H1 (cell line): ENCODE measurements at regions not wholly inside any gene's neighbourhood (a gene's known extent, or its start where the extent isn't known, plus 50 kb on each side); places are given as distances from the start of the nearest gene placed in this dataset.

Experiments used
- ASH2L ChIP-seq: fragments of 200-600, 300-600 bp; sonication (generic); IDR thresholded peaks from one replicate; pipeline ENCODE4 v1.7.1; 2017; ENCODE audit warnings: low read length
- ATF3 ChIP-seq: IDR thresholded peaks from 2 replicates; pipeline ENCODE4 v1.6.1; 2011; ENCODE audit warnings: low read depth, mild to moderate bottlenecking, low read length; ENCODE audit not compliant: insufficient read depth
- BRCA1 ChIP-seq: IDR thresholded peaks from 2 replicates; pipeline ENCODE4 v1.6.1; 2012; ENCODE audit warnings: low read depth, low read length, improper control_type of control experiment
- CBX8 ChIP-seq: fragments of 300-800, 300-1000 bp; sonication (generic); IDR thresholded peaks from 2 replicates; pipeline ENCODE4 v1.7.1; 2016; ENCODE audit warnings: low read depth, low read length, borderline replicate concordance
- CHD1 ChIP-seq: IDR thresholded peaks from 2 replicates; pipeline ENCODE4 v1.6.1; 2012; ENCODE audit warnings: low read depth, low read length, improper control_type of control experiment
- CREB1 ChIP-seq: IDR thresholded peaks from 2 replicates; pipeline ENCODE4 v1.6.1; 2012; ENCODE audit warnings: inconsistent platforms
- EGR1 ChIP-seq: IDR thresholded peaks from 2 replicates; pipeline ENCODE4 v1.6.1; 2011; ENCODE audit warnings: low read depth, low read length, borderline replicate concordance
- EP300 ChIP-seq, 2 experiments: IDR thresholded peaks; 1 replicate in 1 of 2; 2 replicates in 1 of 2; pipeline ENCODE4 v1.6.1; 2011 to 2012; ENCODE audit warnings: low read depth in 2 of 2, low read length in 2 of 2, mild to moderate bottlenecking in 2 of 2, borderline replicate concordance in 1 of 2, inconsistent platforms in 1 of 2, moderate library complexity in 1 of 2
- EZH2 ChIP-seq: fragments of 200-600 bp; sonication (generic); IDR thresholded peaks from 2 replicates; pipeline ENCODE4 v1.7.1; 2012; ENCODE audit warnings: low read depth, mild to moderate bottlenecking, moderate library complexity, low read length, inconsistent platforms; ENCODE audit not compliant: severe bottlenecking
- FOSL1 ChIP-seq: IDR thresholded peaks from 2 replicates; pipeline ENCODE4 v1.6.1; 2011; ENCODE audit warnings: mild to moderate bottlenecking, low read depth, low read length, moderate library complexity; ENCODE audit not compliant: insufficient read depth
- KDM1A ChIP-seq: fragments of 200-600, 300-600 bp; sonication (generic); IDR thresholded peaks from 2 replicates; pipeline ENCODE4 v1.7.1; 2016; ENCODE audit warnings: mild to moderate bottlenecking, low read length, borderline replicate concordance
- RBBP5 ChIP-seq: IDR thresholded peaks from 2 replicates; pipeline ENCODE4 v1.7.1; 2012; ENCODE audit warnings: low read depth, mild to moderate bottlenecking, inconsistent platforms, low read length, moderate library complexity, borderline replicate concordance
- SAP30 ChIP-seq: fragments of 300-600 bp; sonication (generic); IDR thresholded peaks from 2 replicates; pipeline ENCODE4 v1.7.1; 2012; ENCODE audit warnings: low read length, moderate library complexity, mild to moderate bottlenecking, inconsistent platforms; ENCODE audit not compliant: insufficient read depth, insufficient replicate concordance
- TAF7 ChIP-seq: optimal IDR thresholded peaks from 2 replicates; pipeline ENCODE3; 2011; ENCODE audit warnings: low read depth, mild to moderate bottlenecking, inconsistent platforms, low read length, moderate library complexity, borderline replicate concordance
- YY1 ChIP-seq: IDR thresholded peaks from 2 replicates; pipeline ENCODE4 v1.6.1; 2011; ENCODE audit warnings: low read depth, mild to moderate bottlenecking, low read length
- TF ChIP-seq, protein P1 (sequence below): IDR thresholded peaks from 2 replicates; pipeline ENCODE4 v1.6.1; 2012; ENCODE audit warnings: low read length, inconsistent platforms

- TF ChIP-seq BRCA1 (no peak), EZH2 (no peak), RBBP5 (no peak), YY1 (no peak), ASH2L (no peak), CREB1 (no peak), KDM1A (no peak), EP300 (IDR thresholded peaks at IDR 0.05; ENCODE audit: borderline replicate concordance in 1 of 2, low read depth in 2 of 2, low read length in 2 of 2) (no peak), SAP30 (no peak), CBX8 (no peak), ATF3 (no peak), CHD1 (no peak), EGR1 (no peak), TAF7 (no peak), FOSL1 (no peak)
- TF ChIP-seq, protein P1, sequence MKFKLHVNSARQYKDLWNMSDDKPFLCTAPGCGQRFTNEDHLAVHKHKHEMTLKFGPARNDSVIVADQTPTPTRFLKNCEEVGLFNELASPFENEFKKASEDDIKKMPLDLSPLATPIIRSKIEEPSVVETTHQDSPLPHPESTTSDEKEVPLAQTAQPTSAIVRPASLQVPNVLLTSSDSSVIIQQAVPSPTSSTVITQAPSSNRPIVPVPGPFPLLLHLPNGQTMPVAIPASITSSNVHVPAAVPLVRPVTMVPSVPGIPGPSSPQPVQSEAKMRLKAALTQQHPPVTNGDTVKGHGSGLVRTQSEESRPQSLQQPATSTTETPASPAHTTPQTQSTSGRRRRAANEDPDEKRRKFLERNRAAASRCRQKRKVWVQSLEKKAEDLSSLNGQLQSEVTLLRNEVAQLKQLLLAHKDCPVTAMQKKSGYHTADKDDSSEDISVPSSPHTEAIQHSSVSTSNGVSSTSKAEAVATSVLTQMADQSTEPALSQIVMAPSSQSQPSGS: no peak
Measured at GRCh38 chr5:120150770-120151169, 313.3 kb upstream of the PRR16 start (continued).
